Stomach (tissue), 4 donors: ENCODE measurements at regions not wholly inside any gene's neighbourhood (a gene's known extent, or its start where the extent isn't known, plus 50 kb on each side); places are given as distances from the start of the nearest gene placed in this dataset.
"Not testable (repeated sequence)": the region's sequence is repeated elsewhere in the genome, so short reads cannot be mapped to it uniquely, and the experiment has no call there.

ENCODE experiments used
- EP300 ChIP-seq: sonication (generic); formaldehyde crosslinking; IDR thresholded peaks from one replicate; pipeline ENCODE4 v1.6.1; 2017; ENCODE audit warnings: antibody characterized with exemption
- TF ChIP-seq, protein P1 (sequence below), 7 experiments: fragments of 450-650 bp in 4 of 7; fragments of 200-600 bp in 3 of 7; sonication (generic) in 3 of 7; IDR thresholded peaks; one replicate each; pipeline ENCODE4 v1.5.1; 2016 to 2019; ENCODE audit warnings: antibody characterized with exemption in 7 of 7, control low read depth in 2 of 7, mild to moderate bottlenecking in 1 of 7

DNA sequence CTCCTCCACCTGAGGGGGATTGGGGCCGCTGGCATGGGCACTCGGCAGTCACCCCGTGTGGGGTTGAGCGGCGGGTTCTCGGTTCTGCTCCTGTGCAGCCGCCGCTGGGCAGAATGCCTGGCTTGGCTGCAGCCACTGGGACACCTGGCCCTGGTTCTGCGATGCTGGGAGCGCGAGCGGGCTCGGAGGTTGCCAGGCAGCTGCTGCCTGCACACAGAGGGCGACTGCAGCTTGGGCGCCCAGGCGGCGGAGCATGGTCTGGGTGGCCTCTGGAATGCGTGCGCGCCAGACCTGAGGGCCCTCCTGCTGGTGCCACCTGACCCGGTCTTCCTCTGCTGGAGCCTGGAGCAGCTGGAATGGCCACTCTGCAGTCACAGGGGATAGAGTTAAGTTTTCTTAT, 85.1 kb upstream of the CCDC180 start:
- TF ChIP-seq, protein P1, sequence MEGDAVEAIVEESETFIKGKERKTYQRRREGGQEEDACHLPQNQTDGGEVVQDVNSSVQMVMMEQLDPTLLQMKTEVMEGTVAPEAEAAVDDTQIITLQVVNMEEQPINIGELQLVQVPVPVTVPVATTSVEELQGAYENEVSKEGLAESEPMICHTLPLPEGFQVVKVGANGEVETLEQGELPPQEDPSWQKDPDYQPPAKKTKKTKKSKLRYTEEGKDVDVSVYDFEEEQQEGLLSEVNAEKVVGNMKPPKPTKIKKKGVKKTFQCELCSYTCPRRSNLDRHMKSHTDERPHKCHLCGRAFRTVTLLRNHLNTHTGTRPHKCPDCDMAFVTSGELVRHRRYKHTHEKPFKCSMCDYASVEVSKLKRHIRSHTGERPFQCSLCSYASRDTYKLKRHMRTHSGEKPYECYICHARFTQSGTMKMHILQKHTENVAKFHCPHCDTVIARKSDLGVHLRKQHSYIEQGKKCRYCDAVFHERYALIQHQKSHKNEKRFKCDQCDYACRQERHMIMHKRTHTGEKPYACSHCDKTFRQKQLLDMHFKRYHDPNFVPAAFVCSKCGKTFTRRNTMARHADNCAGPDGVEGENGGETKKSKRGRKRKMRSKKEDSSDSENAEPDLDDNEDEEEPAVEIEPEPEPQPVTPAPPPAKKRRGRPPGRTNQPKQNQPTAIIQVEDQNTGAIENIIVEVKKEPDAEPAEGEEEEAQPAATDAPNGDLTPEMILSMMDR (IDR thresholded peaks at IDR 0.05) = not testable (repeated sequence)
- not testable (repeated sequence) for TF ChIP-seq EP300
